ENCODE measurements at regions not wholly inside any gene's neighbourhood (a gene's known extent, or its start where the extent isn't known, plus 50 kb on each side); places are given as distances from the start of the nearest gene placed in this dataset.

GRCh38 chr2:10978090-10978670 is 66.4 kb downstream of the KCNF1 start:
- no peak for TF ChIP-seq CTCF (conservative IDR thresholded peaks at IDR 0.05; ENCODE audit: low read depth, low read length)
- DNase-seq (ENCODE audit: low read depth): no peak
- no peak overlapping the region for H3K4me3 ChIP-seq (ENCODE audit: low read depth, low read length)

- no peak for TF ChIP-seq CTCF (conservative IDR thresholded peaks at IDR 0.05; ENCODE audit: low read depth, low read length)
- H3K4me3 ChIP-seq (ENCODE audit: low read depth, low read length): no peak overlapping the region
- DNase-seq (ENCODE audit: low read depth): no peak
Measured at GRCh38 chr2:10980071-10980470, 68.3 kb downstream of the KCNF1 start.

- no peak for DNase-seq (ENCODE audit: low read depth)
Measured at GRCh38 chr2:10980886-10981425, 69.2 kb downstream of the KCNF1 start.

GRCh38 chr2:10981451-10981850 is 69.7 kb downstream of the KCNF1 start:
- TF ChIP-seq CTCF (conservative IDR thresholded peaks at IDR 0.05; ENCODE audit: low read depth, low read length): no peak
- DNase-seq (ENCODE audit: low read depth): no peak

More at GRCh38 chr2:10980886-10981425, 69.2 kb downstream of the KCNF1 start:
- no peak overlapping the region for H3K4me3 ChIP-seq (ENCODE audit: low read depth, low read length)
- no peak for TF ChIP-seq CTCF (conservative IDR thresholded peaks at IDR 0.05; ENCODE audit: low read depth, low read length)

GRCh38 chr2:10981941-10982431 is 70.3 kb downstream of the KCNF1 start:
- no peak overlapping the region for H3K4me3 ChIP-seq (ENCODE audit: low read depth, low read length)

More at GRCh38 chr2:10981451-10981850, 69.7 kb downstream of the KCNF1 start:
- no peak overlapping the region for H3K4me3 ChIP-seq (ENCODE audit: low read depth, low read length)

GRCh38 chr2:10982931-10983701 is 71.4 kb downstream of the KCNF1 start:
- TF ChIP-seq CTCF (conservative IDR thresholded peaks at IDR 0.05; ENCODE audit: low read depth, low read length): no peak
- no peak for DNase-seq (ENCODE audit: low read depth)
- H3K4me3 ChIP-seq (ENCODE audit: low read depth, low read length): no peak overlapping the region

More at GRCh38 chr2:10981941-10982431, 70.3 kb downstream of the KCNF1 start:
- no peak for TF ChIP-seq CTCF (conservative IDR thresholded peaks at IDR 0.05; ENCODE audit: low read depth, low read length)
- DNase-seq (ENCODE audit: low read depth): no peak
